ENCODE measurements at regions not wholly inside any gene's neighbourhood (a gene's known extent, or its start where the extent isn't known, plus 50 kb on each side); places are given as distances from the start of the nearest gene placed in this dataset.
A peak's percentile ranks its signal among the peaks of the same experiment; 100 is the strongest.
"Not testable (repeated sequence)": the region's sequence is repeated elsewhere in the genome, so short reads cannot be mapped to it uniquely, and the experiment has no call there.

DNA sequence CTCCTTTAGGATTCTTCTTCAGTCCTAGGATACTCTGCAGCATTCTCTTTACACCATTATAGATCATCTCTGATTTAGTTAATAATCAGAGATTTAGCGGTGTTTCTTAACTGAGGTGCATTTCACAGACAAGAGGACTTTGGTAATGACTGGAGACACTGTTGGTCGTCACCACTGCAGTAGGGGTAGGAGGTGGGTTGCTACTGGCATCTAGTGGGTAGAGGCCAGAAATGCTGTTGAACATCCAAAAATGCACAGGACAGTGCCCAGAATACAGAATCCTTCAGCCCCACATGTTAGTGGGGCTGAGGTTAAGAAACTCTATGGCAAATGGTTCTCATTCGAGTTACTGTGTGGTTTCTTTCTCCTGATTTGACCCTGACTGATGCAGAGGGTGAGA lies 80.4 kb upstream of the LMCD1 start:
- TF ChIP-seq, protein P1, sequence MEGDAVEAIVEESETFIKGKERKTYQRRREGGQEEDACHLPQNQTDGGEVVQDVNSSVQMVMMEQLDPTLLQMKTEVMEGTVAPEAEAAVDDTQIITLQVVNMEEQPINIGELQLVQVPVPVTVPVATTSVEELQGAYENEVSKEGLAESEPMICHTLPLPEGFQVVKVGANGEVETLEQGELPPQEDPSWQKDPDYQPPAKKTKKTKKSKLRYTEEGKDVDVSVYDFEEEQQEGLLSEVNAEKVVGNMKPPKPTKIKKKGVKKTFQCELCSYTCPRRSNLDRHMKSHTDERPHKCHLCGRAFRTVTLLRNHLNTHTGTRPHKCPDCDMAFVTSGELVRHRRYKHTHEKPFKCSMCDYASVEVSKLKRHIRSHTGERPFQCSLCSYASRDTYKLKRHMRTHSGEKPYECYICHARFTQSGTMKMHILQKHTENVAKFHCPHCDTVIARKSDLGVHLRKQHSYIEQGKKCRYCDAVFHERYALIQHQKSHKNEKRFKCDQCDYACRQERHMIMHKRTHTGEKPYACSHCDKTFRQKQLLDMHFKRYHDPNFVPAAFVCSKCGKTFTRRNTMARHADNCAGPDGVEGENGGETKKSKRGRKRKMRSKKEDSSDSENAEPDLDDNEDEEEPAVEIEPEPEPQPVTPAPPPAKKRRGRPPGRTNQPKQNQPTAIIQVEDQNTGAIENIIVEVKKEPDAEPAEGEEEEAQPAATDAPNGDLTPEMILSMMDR (IDR thresholded peaks at IDR 0.05) = no peak
- no peak for DNase-seq (ENCODE audit: low spot score)
- no peak overlapping the region for H3K4me3 ChIP-seq
- no peak overlapping the region for H3K27ac ChIP-seq

DNA sequence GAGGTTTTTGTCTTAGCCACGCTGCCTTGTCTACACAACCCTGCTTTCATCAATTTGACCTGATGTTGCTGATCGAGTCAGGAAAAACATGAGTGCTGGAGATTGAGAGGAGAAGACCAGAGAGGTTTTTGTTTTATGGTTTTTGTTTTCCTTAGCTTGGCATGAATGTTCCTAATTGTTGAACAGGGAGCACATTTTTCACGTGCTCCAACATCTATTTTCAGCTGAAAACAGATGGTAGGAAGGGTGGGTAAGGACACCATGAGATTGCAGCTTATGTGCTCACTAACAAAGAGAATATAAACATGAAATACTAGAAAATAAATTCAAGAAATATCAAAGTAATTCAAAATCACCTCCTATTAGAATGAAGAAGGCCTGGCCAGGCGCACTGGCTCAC lies 79.9 kb upstream of the LMCD1 start:
- TF ChIP-seq, protein P1 (IDR thresholded peaks at IDR 0.05) = no peak
- no peak overlapping the region for H3K27ac ChIP-seq
- DNase-seq (ENCODE audit: low spot score) = no peak
- H3K4me3 ChIP-seq = no peak overlapping the region

DNA sequence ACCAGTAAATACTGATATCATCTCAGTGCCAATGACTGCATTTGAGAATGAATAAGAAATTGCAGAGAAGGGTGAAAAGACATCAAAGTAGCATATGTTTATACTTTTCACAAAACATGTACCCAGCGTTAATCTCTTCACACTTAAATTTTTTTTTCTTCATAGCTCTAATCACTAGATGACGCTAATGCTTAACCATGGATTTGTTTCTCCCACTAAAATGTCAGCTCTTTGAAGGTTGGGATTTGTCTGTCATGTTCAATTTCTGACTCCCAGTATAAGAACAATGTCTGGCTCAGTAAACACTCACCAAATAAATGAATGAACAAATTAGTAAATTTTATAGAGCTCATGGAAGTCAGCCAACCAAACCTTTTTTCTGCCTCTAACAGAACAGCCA lies 78.3 kb upstream of the LMCD1 start:
- Histone ChIP-seq H3K4me3 (no peak overlapping the region), H3K27ac (no peak overlapping the region)
- TF ChIP-seq, protein P1 (IDR thresholded peaks at IDR 0.05) = no peak
- no peak for DNase-seq (ENCODE audit: low spot score)

DNA sequence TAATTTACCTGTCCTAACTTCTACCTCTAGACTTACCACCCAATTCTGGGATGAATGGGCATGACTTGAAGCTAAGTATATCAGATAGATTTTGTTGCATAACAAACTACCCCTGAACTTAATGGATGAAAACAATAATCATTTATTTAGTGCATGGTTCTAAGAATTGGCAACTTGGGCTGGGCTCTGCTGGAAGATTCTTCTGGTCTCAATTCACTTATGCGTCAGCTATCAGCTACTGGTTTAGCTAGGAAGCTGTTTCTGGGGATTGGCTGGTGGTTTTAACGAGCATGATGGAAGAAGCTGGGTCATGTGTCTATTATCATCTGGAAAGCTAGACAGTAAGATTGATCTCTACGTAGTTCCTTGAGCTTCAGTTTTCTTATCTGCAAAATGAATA lies 77.3 kb upstream of the LMCD1 start:
- no peak for DNase-seq (ENCODE audit: low spot score)
- no peak overlapping the region for H3K27ac ChIP-seq
- TF ChIP-seq, protein P1 (IDR thresholded peaks at IDR 0.05) = no peak
- no peak overlapping the region for H3K4me3 ChIP-seq

DNA sequence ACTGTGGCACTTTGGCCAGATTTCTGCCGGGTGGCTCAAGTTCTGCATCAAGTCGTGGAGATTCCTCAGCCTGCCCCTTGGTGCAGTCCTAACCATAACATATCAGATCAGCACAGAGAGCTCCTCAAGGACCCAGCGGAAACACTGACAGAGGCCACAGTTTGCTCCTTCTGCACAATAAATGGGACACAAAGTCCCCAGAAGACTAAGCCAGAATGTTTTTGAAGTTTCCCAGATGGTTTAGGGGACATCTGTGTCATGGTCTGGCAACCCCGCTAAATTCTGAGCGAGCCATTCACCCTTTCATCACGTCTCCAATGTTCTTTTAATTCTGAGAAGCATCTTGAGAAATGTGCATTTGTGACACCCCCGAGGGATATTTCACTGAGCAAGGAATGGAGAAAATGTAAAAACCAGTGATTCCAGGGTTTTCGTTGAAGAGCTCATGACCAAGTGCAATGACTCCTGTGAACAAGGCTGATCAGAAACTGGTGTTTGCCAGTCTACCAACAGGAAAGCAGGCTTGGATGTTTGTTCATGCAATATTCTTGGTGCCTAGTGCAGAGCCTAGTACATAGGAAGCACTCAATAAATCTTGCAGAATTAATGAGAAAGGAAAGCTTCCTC lies 64.8 kb upstream of the LMCD1 start:
- DNase-seq (ENCODE audit: low spot score) = no peak
- TF ChIP-seq, protein P1 (IDR thresholded peaks at IDR 0.05) = no peak
- Histone ChIP-seq H3K4me3 (no peak overlapping the region), H3K27ac (peak overlapping the region in 1 of 2 donors; percentile 53)

DNA sequence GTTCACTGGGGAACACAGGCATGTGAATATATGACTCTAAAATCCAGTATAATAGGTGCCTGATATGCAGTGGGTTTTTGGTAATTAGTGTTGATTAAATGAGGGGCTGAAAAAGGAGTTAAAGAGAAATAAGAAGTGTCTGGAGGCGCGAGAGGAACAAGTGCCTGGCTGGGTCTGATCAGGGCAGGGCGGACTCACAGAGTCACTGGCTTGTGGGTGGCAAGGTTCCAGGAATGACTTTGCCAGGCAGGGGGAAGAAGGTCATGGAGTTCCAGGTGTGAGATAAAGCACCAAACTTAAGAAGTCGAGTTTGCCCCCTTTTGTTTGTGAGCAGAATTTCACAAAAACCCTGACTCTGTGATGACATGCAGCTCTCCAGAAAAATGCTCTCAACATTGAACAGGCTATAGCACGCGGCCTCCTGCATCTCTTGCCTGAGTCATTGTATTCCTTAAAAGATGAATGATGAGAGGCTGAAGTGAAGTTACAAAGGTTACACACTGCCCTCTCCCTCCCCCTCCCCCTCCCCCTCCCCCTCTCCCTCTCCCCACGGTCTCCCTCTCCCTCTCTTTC lies 63.0 kb upstream of the LMCD1 start:
- no peak overlapping the region for H3K27ac ChIP-seq
- no peak for DNase-seq (ENCODE audit: low spot score)
- H3K4me3 ChIP-seq = no peak overlapping the region
- TF ChIP-seq, protein P1 (IDR thresholded peaks at IDR 0.05) = no peak

DNA sequence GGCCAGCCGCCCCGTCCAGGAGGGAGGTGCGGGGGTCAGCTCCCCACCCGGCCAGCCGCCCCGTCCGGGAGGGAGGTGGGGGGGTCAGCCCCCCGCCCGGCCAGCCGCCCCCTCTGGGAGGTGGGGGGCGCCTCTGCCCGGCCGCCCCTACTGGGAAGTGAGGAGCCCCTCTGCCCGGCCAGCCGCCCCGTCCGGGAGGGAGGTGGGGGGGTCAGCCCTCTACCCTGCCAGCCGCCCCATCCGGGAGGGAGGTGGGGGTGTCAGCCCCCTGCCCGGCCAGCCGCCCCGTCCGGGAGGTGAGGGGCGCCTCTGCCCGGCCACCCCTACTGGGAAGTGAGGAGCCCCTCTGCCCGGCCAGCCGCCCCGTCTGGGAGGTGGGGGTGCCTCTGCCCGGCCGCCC lies 61.5 kb upstream of the LMCD1 start:
- not testable (repeated sequence) for H3K27ac ChIP-seq; H3K4me3 ChIP-seq; DNase-seq (ENCODE audit: low spot score)
